ENCODE measurements at regions not wholly inside any gene's neighbourhood (a gene's known extent, or its start where the extent isn't known, plus 50 kb on each side); places are given as distances from the start of the nearest gene placed in this dataset.

DNA sequence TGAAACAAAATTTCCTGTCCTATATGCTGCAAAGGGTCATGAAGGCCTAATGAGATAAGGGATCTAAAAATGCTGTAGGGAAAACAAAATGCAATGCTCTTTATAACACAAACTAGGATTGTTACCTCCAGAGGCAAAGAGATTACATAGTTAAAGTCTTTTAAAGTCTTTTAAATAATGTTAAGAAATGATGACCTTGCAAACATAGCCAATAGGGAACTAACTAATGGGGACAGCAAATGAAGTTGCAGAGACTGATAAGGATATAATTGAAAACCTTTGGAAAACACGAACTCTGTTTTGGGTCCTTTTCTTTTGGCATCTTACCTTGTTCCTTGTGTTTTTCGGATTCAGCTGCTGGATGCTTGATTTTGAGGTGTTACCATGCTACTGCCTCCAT, 485.9 kb downstream of the KCNA4 start:
- TF ChIP-seq, protein P1, sequence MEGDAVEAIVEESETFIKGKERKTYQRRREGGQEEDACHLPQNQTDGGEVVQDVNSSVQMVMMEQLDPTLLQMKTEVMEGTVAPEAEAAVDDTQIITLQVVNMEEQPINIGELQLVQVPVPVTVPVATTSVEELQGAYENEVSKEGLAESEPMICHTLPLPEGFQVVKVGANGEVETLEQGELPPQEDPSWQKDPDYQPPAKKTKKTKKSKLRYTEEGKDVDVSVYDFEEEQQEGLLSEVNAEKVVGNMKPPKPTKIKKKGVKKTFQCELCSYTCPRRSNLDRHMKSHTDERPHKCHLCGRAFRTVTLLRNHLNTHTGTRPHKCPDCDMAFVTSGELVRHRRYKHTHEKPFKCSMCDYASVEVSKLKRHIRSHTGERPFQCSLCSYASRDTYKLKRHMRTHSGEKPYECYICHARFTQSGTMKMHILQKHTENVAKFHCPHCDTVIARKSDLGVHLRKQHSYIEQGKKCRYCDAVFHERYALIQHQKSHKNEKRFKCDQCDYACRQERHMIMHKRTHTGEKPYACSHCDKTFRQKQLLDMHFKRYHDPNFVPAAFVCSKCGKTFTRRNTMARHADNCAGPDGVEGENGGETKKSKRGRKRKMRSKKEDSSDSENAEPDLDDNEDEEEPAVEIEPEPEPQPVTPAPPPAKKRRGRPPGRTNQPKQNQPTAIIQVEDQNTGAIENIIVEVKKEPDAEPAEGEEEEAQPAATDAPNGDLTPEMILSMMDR (IDR thresholded peaks at IDR 0.05; ENCODE audit: insufficient read depth, low read depth, low read length), result no peak
- TF ChIP-seq EZH2 (IDR thresholded peaks at IDR 0.05; ENCODE audit: insufficient read depth, low read length), result no peak
